A673 (cell line): ENCODE measurements at regions not wholly inside any gene's neighbourhood (a gene's known extent, or its start where the extent isn't known, plus 50 kb on each side); places are given as distances from the start of the nearest gene placed in this dataset.

Source experiments
- BruUV-seq: library from RNA; stranded (reverse); fragments of 400-500 nt; replicated peaks from 2 replicates; lab custom pipeline; 2021; lab: Mats Ljungman, UMichigan
- CTCF ChIA-PET: fragments of 300-600 bp; sonication (Branson Sonifier 250); formaldehyde crosslinking; loops from one replicate; lab custom pipeline; 2022; ENCODE audit warnings: antibody characterized with exemption; lab: Charles Lee
- POLR2A ChIA-PET: fragments of 300-600 bp; sonication (Branson Sonifier 250); formaldehyde crosslinking; loops from one replicate; lab custom pipeline; 2022; ENCODE audit warnings: antibody characterized with exemption; ENCODE audit not compliant: low non-redundant PET; lab: Charles Lee
- DNase-seq: peaks from one replicate; pipeline ENCODE4 v3.0.0-alpha.2; 2015; ENCODE audit warnings: low spot score
- H3K27ac ChIP-seq: fragments of 200-600 bp; sonication (generic); 2 replicates; pipeline ENCODE4 v1.5.1; 2016; ENCODE audit warnings: mixed run types, low read depth, mild to moderate bottlenecking, mixed read lengths, antibody characterized with exemption, low read length; ENCODE audit not compliant: poor library complexity, severe bottlenecking
- H3K27me3 ChIP-seq: fragments of 200-600 bp; sonication (generic); replicated peaks from 2 replicates; pipeline ENCODE4 v1.6.1; 2017; ENCODE audit warnings: mixed run types, low read depth, mild to moderate bottlenecking, mixed read lengths, antibody characterized with exemption, low read length; ENCODE audit not compliant: insufficient read depth, poor library complexity
- H3K36me3 ChIP-seq: fragments of 200-600 bp; sonication (generic); 2 replicates; pipeline ENCODE4 v1.6.1; 2016; ENCODE audit warnings: mixed run types, mild to moderate bottlenecking, mixed read lengths, antibody characterized with exemption, low read length; ENCODE audit not compliant: insufficient read depth, poor library complexity, severe bottlenecking
- H3K4me1 ChIP-seq: fragments of 200-600 bp; sonication (generic); 2 replicates; pipeline ENCODE4 v1.6.1; 2017; ENCODE audit warnings: mixed run types, mild to moderate bottlenecking, mixed read lengths, antibody characterized with exemption, low read length; ENCODE audit not compliant: insufficient read depth, poor library complexity, severe bottlenecking
- H3K4me3 ChIP-seq: fragments of 200-600 bp; sonication (generic); 2 replicates; pipeline ENCODE4 v1.5.1; 2016; ENCODE audit warnings: low read depth, mixed run types, mild to moderate bottlenecking, mixed read lengths, low read length; ENCODE audit not compliant: poor library complexity, severe bottlenecking
- H3K9me3 ChIP-seq: fragments of 200-600 bp; sonication (generic); 2 replicates; pipeline ENCODE4 v1.6.1; 2016; ENCODE audit warnings: mixed run types, low read depth, mild to moderate bottlenecking, mixed read lengths, antibody characterized with exemption, low read length; ENCODE audit not compliant: poor library complexity, severe bottlenecking
- EZH2 ChIP-seq: fragments of 200-600 bp; sonication (generic); IDR thresholded peaks from 2 replicates; pipeline ENCODE4 v1.6.1; 2017; ENCODE audit warnings: borderline replicate concordance, low read depth, mild to moderate bottlenecking, mixed read lengths, antibody characterized with exemption, low read length; ENCODE audit not compliant: poor library complexity, severe bottlenecking
- intact Hi-C: fragments of 100-400 bp; cut with micrococcal nuclease; formaldehyde crosslinking; loops from one replicate; pipeline ENCODE4 v1.10.0; 2022; ENCODE audit not compliant: unreplicated experiment
- TF ChIP-seq, protein P1 (sequence below): fragments of 300-800, 200-600 bp; sonication (generic); conservative IDR thresholded peaks from 2 replicates; pipeline ENCODE4 v1.5.1; 2017; ENCODE audit warnings: low read depth, mild to moderate bottlenecking, antibody characterized with exemption, low read length, moderate library complexity, mixed read lengths

DNA sequence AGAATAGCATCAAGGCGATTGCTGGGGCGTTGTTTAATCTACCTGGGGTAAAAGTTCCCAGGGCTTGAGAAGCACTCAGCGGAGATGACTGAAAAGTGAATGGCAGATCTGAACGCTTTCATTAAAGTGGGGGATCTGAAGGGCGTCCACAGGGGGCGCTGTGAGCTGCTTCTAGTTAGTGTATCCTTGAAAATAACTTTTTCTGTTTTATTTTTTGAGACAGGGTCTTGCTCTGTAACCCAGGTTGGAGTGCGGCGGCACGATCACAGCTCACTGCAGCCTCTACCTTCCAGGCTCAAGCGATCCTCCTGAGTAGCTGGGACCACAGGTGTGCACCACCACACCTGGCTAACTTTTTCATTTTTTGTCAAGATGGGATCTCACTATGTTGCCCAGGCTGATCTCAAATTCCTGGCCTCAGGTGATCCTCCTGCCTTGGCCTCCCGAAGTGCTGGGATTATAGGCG, 360.4 kb downstream of the SEC14L1 start:
- intact Hi-C loops, result no loop called here
- DNase-seq, result no peak
- Histone ChIP-seq H3K36me3 (peaks cover 14% of the 10 kb centered on the region), H3K27me3 (no peaks in the 10 kb centered on the region), H3K9me3 (no peaks in the 10 kb centered on the region), H3K27ac (no peak overlapping the region), H3K4me3 (no peak overlapping the region), H3K4me1 (no peaks in the 10 kb centered on the region)
- TF ChIP-seq, protein P1, sequence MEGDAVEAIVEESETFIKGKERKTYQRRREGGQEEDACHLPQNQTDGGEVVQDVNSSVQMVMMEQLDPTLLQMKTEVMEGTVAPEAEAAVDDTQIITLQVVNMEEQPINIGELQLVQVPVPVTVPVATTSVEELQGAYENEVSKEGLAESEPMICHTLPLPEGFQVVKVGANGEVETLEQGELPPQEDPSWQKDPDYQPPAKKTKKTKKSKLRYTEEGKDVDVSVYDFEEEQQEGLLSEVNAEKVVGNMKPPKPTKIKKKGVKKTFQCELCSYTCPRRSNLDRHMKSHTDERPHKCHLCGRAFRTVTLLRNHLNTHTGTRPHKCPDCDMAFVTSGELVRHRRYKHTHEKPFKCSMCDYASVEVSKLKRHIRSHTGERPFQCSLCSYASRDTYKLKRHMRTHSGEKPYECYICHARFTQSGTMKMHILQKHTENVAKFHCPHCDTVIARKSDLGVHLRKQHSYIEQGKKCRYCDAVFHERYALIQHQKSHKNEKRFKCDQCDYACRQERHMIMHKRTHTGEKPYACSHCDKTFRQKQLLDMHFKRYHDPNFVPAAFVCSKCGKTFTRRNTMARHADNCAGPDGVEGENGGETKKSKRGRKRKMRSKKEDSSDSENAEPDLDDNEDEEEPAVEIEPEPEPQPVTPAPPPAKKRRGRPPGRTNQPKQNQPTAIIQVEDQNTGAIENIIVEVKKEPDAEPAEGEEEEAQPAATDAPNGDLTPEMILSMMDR, result no peak
- no peak for TF ChIP-seq EZH2
- ChIA-PET POLR2A (no interaction called here), CTCF (interaction anchor here (0.6 kb wide), 1 partner anchor 73 kb away, joined by 3 read pairs; no protein-coding TSS in a partner anchor)
- no TSS peak for BruUV-seq

- ChIA-PET POLR2A (no interaction called here), CTCF (no interaction called here)
- TF ChIP-seq, protein P1, result no peak
- no peak for TF ChIP-seq EZH2
- no peaks in the 10 kb centered on the region for H3K4me1 ChIP-seq
- DNase-seq, result no peak
- intact Hi-C loops, result no loop called here
- no TSS peak for BruUV-seq
- no peak overlapping the region for H3K4me3 ChIP-seq
- peaks cover 11% of the 10 kb centered on the region for H3K36me3 ChIP-seq
- H3K9me3 ChIP-seq, result no peaks in the 10 kb centered on the region
- H3K27me3 ChIP-seq, result no peaks in the 10 kb centered on the region
- no peak overlapping the region for H3K27ac ChIP-seq
Measured at GRCh38 chr17:77501751-77502625, 361.2 kb downstream of the SEC14L1 start.

GRCh38 chr17:77502626-77503292, 362.0 kb downstream of the SEC14L1 start:
- intact Hi-C loops, result no loop called here
- no peaks in the 10 kb centered on the region for H3K4me1 ChIP-seq
- H3K4me3 ChIP-seq, result no peak overlapping the region
- ChIA-PET POLR2A (no interaction called here), CTCF (no interaction called here)
- H3K27me3 ChIP-seq, result no peaks in the 10 kb centered on the region
- peaks cover 6% of the 10 kb centered on the region for H3K36me3 ChIP-seq
- no peaks in the 10 kb centered on the region for H3K9me3 ChIP-seq
- no TSS peak for BruUV-seq
- TF ChIP-seq EZH2, result no peak
- TF ChIP-seq, protein P1, result no peak
- DNase-seq, result no peak
- H3K27ac ChIP-seq, result no peak overlapping the region
